NB4 (cell line): ENCODE measurements at regions not wholly inside any gene's neighbourhood (a gene's known extent, or its start where the extent isn't known, plus 50 kb on each side); places are given as distances from the start of the nearest gene placed in this dataset.

Experiments
- DNase-seq: peaks from one replicate; pipeline ENCODE4 v3.0.0; 2010; ENCODE audit warnings: low read depth
- H3K4me3 ChIP-seq: one replicate; pipeline ENCODE4 v1.5.1; 2011; ENCODE audit warnings: mild to moderate bottlenecking, low read depth, low read length, moderate library complexity
- CTCF ChIP-seq: IDR thresholded peaks from one replicate; pipeline ENCODE4 v1.5.1; 2012; ENCODE audit warnings: low read depth, low read length
- MAX ChIP-seq: IDR thresholded peaks from 2 replicates; pipeline ENCODE4 v1.6.1; 2011; ENCODE audit warnings: low read depth, low read length
- MYC ChIP-seq: IDR thresholded peaks from 2 replicates; pipeline ENCODE4 v1.6.1; 2011; ENCODE audit warnings: low read depth, low read length
- POLR2A ChIP-seq: IDR thresholded peaks from 2 replicates; pipeline ENCODE4 v1.6.1; 2011; ENCODE audit warnings: mild to moderate bottlenecking; ENCODE audit not compliant: insufficient read length; ENCODE audit errors: extremely low read depth

GRCh38 chr5:173808079-173808808, 79.9 kb upstream of the CPEB4 start:
- TF ChIP-seq MAX (peak; percentile 51), MYC (no peak), POLR2A (no peak), CTCF (no peak)
- DNase-seq, result peak; percentile 94
- peak overlapping the region; percentile 21 for H3K4me3 ChIP-seq

GRCh38 chr5:173809014-173809413, 79.1 kb upstream of the CPEB4 start:
- no peak for TF ChIP-seq MAX
- TF ChIP-seq POLR2A, result no peak
- no peak overlapping the region for H3K4me3 ChIP-seq
- no peak for DNase-seq

GRCh38 chr5:173812811-173813550, 75.2 kb upstream of the CPEB4 start:
- H3K4me3 ChIP-seq, result no peak overlapping the region
- DNase-seq, result no peak
- TF ChIP-seq MAX (no peak), CTCF (no peak), MYC (no peak), POLR2A (no peak)

- TF ChIP-seq MAX, result no peak
- no peak overlapping the region for H3K4me3 ChIP-seq
- DNase-seq, result no peak
Observed at GRCh38 chr5:173814053-173814452, 74.1 kb upstream of the CPEB4 start.

- TF ChIP-seq MYC, result no peak
- no peak for TF ChIP-seq MAX
- TF ChIP-seq CTCF, result no peak
- no peak for TF ChIP-seq POLR2A
- no peak for DNase-seq
- H3K4me3 ChIP-seq, result no peak overlapping the region
Observed at GRCh38 chr5:173815571-173815970, 72.6 kb upstream of the CPEB4 start.

GRCh38 chr5:173816728-173817127, 71.4 kb upstream of the CPEB4 start:
- H3K4me3 ChIP-seq, result no peak overlapping the region
- TF ChIP-seq CTCF (no peak), MAX (no peak), POLR2A (no peak), MYC (no peak)
- no peak for DNase-seq
